ENCODE measurements at regions not wholly inside any gene's neighbourhood (a gene's known extent, or its start where the extent isn't known, plus 50 kb on each side); places are given as distances from the start of the nearest gene placed in this dataset.

DNA sequence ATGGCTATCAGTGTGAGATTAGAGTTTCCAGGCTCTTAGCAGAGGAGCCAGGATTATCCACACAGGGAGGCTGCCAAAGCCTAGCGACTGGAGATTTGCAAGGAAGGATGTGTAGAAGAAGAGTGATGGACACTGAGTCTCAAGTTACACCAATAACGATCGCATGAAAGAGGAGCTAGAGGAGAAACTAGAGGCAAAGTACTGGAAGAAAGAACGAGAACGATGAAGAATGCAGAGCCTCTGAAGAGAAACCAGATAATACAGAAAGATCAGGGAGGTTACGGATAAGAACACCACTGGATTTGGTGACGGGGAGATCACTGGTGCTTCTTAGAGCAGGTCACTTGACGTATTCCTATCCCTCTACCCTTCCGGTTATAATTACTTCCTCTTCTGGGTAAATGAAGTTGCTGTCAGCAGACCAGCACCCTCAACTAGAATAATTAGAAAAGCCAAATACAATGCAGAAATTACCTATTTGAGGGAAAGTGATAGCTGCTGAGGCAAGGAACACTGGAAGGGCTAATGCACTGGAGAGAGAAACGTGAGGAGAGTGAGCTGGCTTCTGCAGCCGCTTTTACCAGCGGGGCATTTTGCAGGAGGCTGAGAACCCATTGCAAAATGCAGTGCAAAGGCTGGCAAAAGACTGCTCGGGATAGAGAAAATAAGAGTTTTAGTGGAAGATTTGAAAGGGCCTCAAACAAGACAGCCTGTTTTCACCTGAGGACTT lies 93.1 kb upstream of the HIF1A start:
- DNase-seq (ENCODE audit: low read depth, low spot score): no peak

DNA sequence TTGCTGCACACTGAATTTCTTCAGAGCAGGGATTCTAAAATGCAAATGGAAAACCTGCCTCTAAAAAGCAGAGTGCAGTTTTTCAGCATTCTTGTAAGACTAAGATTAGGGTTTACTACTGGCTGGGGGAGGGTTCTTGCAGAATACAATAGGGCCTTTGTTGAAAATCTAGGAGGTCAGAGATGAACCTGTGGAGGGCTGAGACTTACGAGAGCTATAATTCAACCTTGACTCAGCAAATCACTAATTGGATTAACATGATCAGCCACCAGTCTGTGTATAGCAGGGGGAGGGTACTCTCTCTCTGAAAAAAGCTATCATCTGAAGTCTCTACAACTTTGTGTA lies 92.6 kb upstream of the HIF1A start:
- DNase-seq (ENCODE audit: low read depth, low spot score): no peak

More for the DNA sequence above, 93.1 kb upstream of the HIF1A start:
- Histone ChIP-seq H3K36me3 (ENCODE audit: control insufficient read depth, insufficient read depth, low read length) (no peaks in the 10 kb centered on the region), H3K27me3 (ENCODE audit: control insufficient read depth, insufficient read depth, low read length) (no peaks in the 10 kb centered on the region), H3K27ac (ENCODE audit: low read length) (no peak overlapping the region), H3K9me3 (ENCODE audit: control insufficient read depth, insufficient read depth, low read length) (no peaks in the 10 kb centered on the region), H3K4me1 (ENCODE audit: control insufficient read depth, insufficient read depth, low read length) (peaks cover 4% of the 10 kb centered on the region; the same call in 1 of the 2 replicates), H3K4me3 (ENCODE audit: low read length) (no peak overlapping the region)
- no CpG with 5 or more reads among the region's 13 CpGs for WGBS (ENCODE audit: insufficient coverage, insufficient read length)

DNA sequence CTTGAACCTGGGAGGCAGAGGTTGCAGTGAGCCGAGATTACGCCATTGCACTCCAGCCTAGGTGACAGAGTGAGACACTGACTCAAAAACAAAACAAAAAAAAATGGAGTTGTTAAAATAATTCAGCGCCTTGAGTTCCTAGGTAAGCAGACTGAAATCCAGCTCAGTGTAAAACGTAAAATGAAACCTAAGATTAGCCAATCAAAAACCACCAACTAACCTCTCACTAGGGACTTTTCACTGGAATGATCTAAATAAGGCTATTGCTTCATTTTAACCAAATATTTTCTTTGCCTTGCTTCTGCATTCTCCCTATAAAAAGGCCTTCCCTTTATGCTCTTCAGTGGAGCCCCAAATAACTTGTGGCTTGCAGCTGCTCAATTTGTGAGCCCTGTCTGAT lies 91.6 kb upstream of the HIF1A start:
- DNase-seq (ENCODE audit: low read depth, low spot score): no peak
- Histone ChIP-seq H3K36me3 (ENCODE audit: control insufficient read depth, insufficient read depth, low read length) (no peaks in the 10 kb centered on the region), H3K9me3 (ENCODE audit: control insufficient read depth, insufficient read depth, low read length) (no peaks in the 10 kb centered on the region), H3K27me3 (ENCODE audit: control insufficient read depth, insufficient read depth, low read length) (no peaks in the 10 kb centered on the region), H3K4me1 (ENCODE audit: control insufficient read depth, insufficient read depth, low read length) (peaks cover 11% of the 10 kb centered on the region; the same call in 1 of the 2 replicates), H3K27ac (ENCODE audit: low read length) (no peak overlapping the region), H3K4me3 (ENCODE audit: low read length) (no peak overlapping the region)
- WGBS (ENCODE audit: insufficient coverage, insufficient read length): no CpG with 5 or more reads among the region's 4 CpGs

More for the DNA sequence above, 92.6 kb upstream of the HIF1A start:
- H3K27me3 ChIP-seq (ENCODE audit: control insufficient read depth, insufficient read depth, low read length): no peaks in the 10 kb centered on the region
- no peaks in the 10 kb centered on the region for H3K9me3 ChIP-seq (ENCODE audit: control insufficient read depth, insufficient read depth, low read length)
- H3K4me3 ChIP-seq (ENCODE audit: low read length): no peak overlapping the region
- peaks cover 5% of the 10 kb centered on the region; the same call in 1 of the 2 replicates for H3K4me1 ChIP-seq (ENCODE audit: control insufficient read depth, insufficient read depth, low read length)
- H3K36me3 ChIP-seq (ENCODE audit: control insufficient read depth, insufficient read depth, low read length): no peaks in the 10 kb centered on the region
- no CpG with 5 or more reads among the region's 1 CpG for WGBS (ENCODE audit: insufficient coverage, insufficient read length)
- H3K27ac ChIP-seq (ENCODE audit: low read length): no peak overlapping the region

DNA sequence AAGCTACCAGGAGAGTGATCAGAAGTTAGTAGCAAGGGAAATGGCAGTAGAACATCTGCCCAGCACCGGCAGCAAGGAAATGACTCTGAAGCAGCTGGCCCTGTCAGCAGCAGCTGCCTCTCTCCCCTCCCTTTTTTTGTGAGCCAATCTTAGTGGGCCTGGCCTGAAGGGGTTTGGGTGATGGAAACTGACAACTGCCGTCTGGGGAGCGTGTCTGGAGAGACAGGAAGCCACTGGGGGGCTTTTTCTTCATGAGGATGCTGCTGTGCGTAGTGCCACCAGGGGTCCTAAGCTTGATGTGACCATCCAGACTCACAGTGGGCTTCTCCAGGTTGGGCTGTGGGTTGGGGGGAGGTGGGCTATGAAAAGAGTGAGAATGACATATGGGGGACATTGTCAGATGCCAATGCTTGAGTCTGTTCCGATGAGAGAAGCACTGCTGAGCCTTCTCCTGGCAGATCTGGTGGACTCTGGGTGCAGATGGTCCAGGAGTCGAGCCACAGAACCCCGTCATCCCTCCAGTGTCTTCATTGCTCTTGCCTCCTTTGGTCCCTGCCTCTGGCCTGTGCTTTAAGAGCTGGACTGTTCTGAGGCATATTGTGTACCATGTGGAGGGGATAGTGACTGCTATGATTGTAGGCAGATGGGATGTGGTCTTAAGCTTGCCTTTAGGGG lies 87.6 kb upstream of the HIF1A start:
- WGBS (ENCODE audit: insufficient coverage, insufficient read length): no CpG with 5 or more reads among the region's 7 CpGs
- no peak overlapping the region for H3K27ac ChIP-seq (ENCODE audit: low read length)
- H3K36me3 ChIP-seq (ENCODE audit: control insufficient read depth, insufficient read depth, low read length): no peaks in the 10 kb centered on the region
- no peak for DNase-seq (ENCODE audit: low read depth, low spot score)
- H3K4me3 ChIP-seq (ENCODE audit: low read length): no peak overlapping the region
- peaks cover 9% of the 10 kb centered on the region; the same call in 1 of the 2 replicates for H3K4me1 ChIP-seq (ENCODE audit: control insufficient read depth, insufficient read depth, low read length)
- no peaks in the 10 kb centered on the region for H3K9me3 ChIP-seq (ENCODE audit: control insufficient read depth, insufficient read depth, low read length)
- H3K27me3 ChIP-seq (ENCODE audit: control insufficient read depth, insufficient read depth, low read length): no peaks in the 10 kb centered on the region

DNA sequence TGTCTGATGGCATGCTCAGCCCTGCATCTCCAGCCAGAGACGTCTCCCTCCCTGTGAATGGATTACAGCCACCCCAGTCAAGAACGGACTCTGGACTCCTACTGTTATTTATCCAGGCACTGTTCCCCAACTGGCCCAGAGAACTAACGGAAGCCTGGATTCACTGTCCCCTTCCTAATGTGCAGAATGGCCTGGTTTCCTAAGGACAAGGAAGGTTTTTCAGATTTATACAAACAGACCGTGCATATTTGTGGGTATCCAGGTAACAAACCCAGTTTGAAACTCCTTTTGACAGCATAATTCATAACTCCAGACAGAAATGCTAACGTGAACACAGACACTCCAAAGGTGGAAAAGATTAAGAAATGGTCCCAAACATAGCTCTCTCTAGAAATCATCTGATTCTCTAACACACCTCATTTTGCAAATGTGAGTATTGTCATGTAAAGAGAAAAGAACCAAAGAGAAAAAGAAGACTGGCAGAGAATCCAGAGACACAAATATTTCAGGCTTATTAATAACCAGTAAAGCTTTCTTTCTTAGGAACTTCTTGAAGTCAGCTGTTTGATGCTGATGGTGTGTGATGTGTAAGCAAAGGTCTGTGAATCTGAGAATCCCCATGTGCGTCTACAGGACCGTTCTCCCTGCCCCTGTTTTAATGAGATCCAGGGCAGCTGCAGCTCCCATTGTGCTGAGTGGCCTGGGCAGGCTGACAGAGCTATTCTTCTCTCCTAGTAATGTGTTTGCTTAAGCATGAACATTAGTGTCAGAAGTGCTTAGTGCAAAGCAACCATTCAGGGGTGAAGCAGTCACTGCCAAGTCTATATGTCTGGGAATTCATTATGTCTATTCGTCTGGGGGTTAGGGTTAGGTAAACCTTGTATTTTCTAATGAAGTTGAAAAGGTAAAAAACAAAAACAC lies 86.8 kb upstream of the HIF1A start:
- DNase-seq (ENCODE audit: low read depth, low spot score): no peak
- H3K27ac ChIP-seq (ENCODE audit: low read length): no peak overlapping the region
- no peaks in the 10 kb centered on the region for H3K36me3 ChIP-seq (ENCODE audit: control insufficient read depth, insufficient read depth, low read length)
- H3K27me3 ChIP-seq (ENCODE audit: control insufficient read depth, insufficient read depth, low read length): no peaks in the 10 kb centered on the region
- peaks cover 9% of the 10 kb centered on the region; the same call in 1 of the 2 replicates for H3K4me1 ChIP-seq (ENCODE audit: control insufficient read depth, insufficient read depth, low read length)
- no peaks in the 10 kb centered on the region for H3K9me3 ChIP-seq (ENCODE audit: control insufficient read depth, insufficient read depth, low read length)
- no peak overlapping the region for H3K4me3 ChIP-seq (ENCODE audit: low read length)
- no CpG with 5 or more reads among the region's 8 CpGs for WGBS (ENCODE audit: insufficient coverage, insufficient read length)

DNA sequence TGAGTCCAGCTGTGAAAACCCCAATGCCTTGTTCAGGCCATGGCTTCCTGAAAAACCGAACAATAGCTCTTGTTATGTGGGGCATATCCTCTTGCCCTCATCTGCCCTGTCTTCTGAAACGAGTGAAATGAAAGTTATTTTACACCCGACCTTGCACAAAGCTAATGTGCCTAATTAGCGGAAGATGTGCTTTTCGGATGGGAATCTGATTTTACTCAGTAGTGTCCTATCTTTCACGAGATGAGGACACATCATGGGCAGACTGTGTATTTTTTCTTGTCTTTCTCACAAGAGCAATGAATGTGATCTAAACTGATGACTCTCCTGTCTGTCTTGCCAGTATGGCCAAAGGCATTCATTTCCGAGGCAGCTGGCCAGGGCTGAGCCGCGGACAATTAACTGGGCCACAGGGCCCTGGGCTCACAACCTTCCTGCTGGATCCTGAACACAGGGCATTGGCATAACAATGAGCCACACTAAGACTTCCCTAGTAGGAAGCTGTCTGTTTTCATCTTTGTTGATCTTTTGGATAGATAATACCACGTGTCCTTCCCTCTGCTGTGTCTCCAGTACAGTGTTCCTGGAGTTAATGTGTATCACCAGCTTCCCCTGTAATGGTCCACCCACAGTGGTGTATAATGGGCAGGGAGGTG lies 86.0 kb upstream of the HIF1A start:
- no peaks in the 10 kb centered on the region for H3K9me3 ChIP-seq (ENCODE audit: control insufficient read depth, insufficient read depth, low read length)
- no peaks in the 10 kb centered on the region for H3K27me3 ChIP-seq (ENCODE audit: control insufficient read depth, insufficient read depth, low read length)
- H3K4me3 ChIP-seq (ENCODE audit: low read length): no peak overlapping the region
- peak; percentile 57 for DNase-seq (ENCODE audit: low read depth, low spot score)
- no peak overlapping the region for H3K27ac ChIP-seq (ENCODE audit: low read length)
- no peaks in the 10 kb centered on the region for H3K36me3 ChIP-seq (ENCODE audit: control insufficient read depth, insufficient read depth, low read length)
- peaks cover 9% of the 10 kb centered on the region; the same call in 1 of the 2 replicates for H3K4me1 ChIP-seq (ENCODE audit: control insufficient read depth, insufficient read depth, low read length)
- WGBS (ENCODE audit: insufficient coverage, insufficient read length): no CpG with 5 or more reads among the region's 10 CpGs

DNA sequence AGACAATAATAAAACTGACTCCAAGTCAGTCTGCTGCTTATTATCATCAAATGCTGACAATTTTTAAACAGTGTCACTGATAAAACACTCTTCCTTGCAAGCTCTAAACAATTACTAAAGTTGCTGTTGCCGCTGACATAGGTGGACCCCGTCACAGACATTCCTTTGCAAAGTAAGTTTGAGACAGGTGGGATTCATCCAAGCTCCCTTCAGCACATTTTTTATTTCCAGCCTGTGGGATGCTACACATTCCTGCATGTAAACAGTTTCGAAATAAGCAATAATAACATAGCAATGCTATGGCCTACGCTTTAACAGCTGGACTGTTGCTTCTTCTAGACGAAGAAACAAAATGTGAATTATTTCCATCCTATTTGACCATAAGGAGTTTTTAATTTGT lies 85.4 kb upstream of the HIF1A start:
- H3K9me3 ChIP-seq (ENCODE audit: control insufficient read depth, insufficient read depth, low read length): no peaks in the 10 kb centered on the region
- no peak for DNase-seq (ENCODE audit: low read depth, low spot score)
- no peaks in the 10 kb centered on the region for H3K36me3 ChIP-seq (ENCODE audit: control insufficient read depth, insufficient read depth, low read length)
- H3K4me3 ChIP-seq (ENCODE audit: low read length): no peak overlapping the region
- H3K4me1 ChIP-seq (ENCODE audit: control insufficient read depth, insufficient read depth, low read length): peaks cover 9% of the 10 kb centered on the region; the same call in 1 of the 2 replicates
- no CpG with 5 or more reads among the region's 5 CpGs for WGBS (ENCODE audit: insufficient coverage, insufficient read length)
- H3K27ac ChIP-seq (ENCODE audit: low read length): no peak overlapping the region
- H3K27me3 ChIP-seq (ENCODE audit: control insufficient read depth, insufficient read depth, low read length): no peaks in the 10 kb centered on the region

DNA sequence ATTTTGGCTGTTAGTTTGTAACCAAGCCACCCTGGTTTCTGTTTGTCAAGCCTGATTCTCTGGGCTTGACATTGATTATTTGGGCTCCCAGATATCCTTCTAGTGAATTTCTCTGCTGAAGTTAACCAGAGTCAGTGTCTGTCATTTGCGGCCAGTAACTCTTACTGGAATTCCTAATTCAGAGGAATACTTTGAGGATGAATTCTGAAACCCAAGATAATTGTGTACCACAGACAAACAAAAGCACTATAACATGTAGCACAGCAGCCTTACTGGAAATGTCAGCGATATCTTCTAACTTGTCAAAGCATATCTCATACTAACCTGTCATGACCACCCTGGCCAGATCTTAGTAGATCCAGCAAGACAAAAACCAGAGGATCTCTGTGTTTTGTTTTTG lies 84.4 kb upstream of the HIF1A start:
- no CpG with 5 or more reads among the region's 2 CpGs for WGBS (ENCODE audit: insufficient coverage, insufficient read length)
- no peaks in the 10 kb centered on the region for H3K27me3 ChIP-seq (ENCODE audit: control insufficient read depth, insufficient read depth, low read length)
- H3K9me3 ChIP-seq (ENCODE audit: control insufficient read depth, insufficient read depth, low read length): no peaks in the 10 kb centered on the region
- H3K27ac ChIP-seq (ENCODE audit: low read length): no peak overlapping the region
- H3K36me3 ChIP-seq (ENCODE audit: control insufficient read depth, insufficient read depth, low read length): no peaks in the 10 kb centered on the region
- H3K4me3 ChIP-seq (ENCODE audit: low read length): no peak overlapping the region
- no peak for DNase-seq (ENCODE audit: low read depth, low spot score)
- H3K4me1 ChIP-seq (ENCODE audit: control insufficient read depth, insufficient read depth, low read length): peaks cover 9% of the 10 kb centered on the region; the same call in 1 of the 2 replicates

DNA sequence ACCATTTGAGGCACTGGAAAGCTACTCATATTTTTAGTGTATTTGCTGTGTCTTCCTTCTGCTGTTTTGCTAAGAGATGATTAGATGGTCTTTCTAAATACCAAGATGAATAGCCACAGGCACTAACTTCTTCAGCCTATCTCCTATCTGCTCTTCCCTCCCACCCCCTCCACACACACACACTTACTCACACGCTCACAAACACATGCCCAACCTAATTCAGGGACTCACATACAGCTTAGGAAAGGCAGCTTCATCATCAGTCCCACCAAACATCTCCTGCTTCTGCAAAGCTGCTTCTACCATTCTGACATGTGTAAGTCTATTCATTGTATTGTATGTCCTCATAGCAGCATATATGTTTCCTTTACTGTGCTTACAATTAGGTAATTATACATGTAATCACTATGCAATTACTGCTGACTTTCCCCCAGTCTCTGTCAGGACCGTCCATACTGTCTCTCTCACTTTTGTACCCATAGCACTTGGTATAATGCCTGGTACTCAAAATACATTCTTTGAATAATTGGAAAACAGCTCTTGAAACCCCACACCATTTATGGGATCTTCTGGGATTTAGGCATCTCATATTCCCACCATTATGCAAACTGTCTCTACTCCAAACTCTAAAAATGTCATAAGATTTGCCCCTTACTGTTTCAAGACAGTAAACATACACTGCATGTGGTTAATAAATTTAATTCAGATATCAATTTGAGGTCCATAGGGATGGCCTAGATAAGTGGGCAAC lies 83.3 kb upstream of the HIF1A start:
- no peak overlapping the region for H3K27ac ChIP-seq (ENCODE audit: low read length)
- 100% methylated on average over 1 of the region's 2 CpGs for whole genome bisulfite sequencing (ENCODE audit: insufficient coverage, insufficient read length)
- no peaks in the 10 kb centered on the region for H3K36me3 ChIP-seq (ENCODE audit: control insufficient read depth, insufficient read depth, low read length)
- peaks cover 9% of the 10 kb centered on the region; the same call in 1 of the 2 replicates for H3K4me1 ChIP-seq (ENCODE audit: control insufficient read depth, insufficient read depth, low read length)
- H3K9me3 ChIP-seq (ENCODE audit: control insufficient read depth, insufficient read depth, low read length): no peaks in the 10 kb centered on the region
- DNase-seq (ENCODE audit: low read depth, low spot score): no peak
- no peak overlapping the region for H3K4me3 ChIP-seq (ENCODE audit: low read length)
- H3K27me3 ChIP-seq (ENCODE audit: control insufficient read depth, insufficient read depth, low read length): no peaks in the 10 kb centered on the region
